ENCODE measurements at regions not wholly inside any gene's neighbourhood (a gene's known extent, or its start where the extent isn't known, plus 50 kb on each side); places are given as distances from the start of the nearest gene placed in this dataset.

- H3K27ac ChIP-seq, result no peak overlapping the region
- no peak for TF ChIP-seq CTCF (conservative IDR thresholded peaks at IDR 0.05)
These were observed 269.5 kb downstream of the CNTN3 start for GRCh38 chr3:74344865-74345440.

- TF ChIP-seq CTCF (conservative IDR thresholded peaks at IDR 0.05), result no peak
- peak overlapping the region; percentile 31 for H3K27ac ChIP-seq
These were observed 271.1 kb downstream of the CNTN3 start for GRCh38 chr3:74343391-74343790.

- H3K27ac ChIP-seq, result no peak overlapping the region
- no peak for TF ChIP-seq CTCF (conservative IDR thresholded peaks at IDR 0.05)
These were observed 275.5 kb downstream of the CNTN3 start for GRCh38 chr3:74338998-74339397.

GRCh38 chr3:74332165-74332564, 282.3 kb downstream of the CNTN3 start:
- H3K27ac ChIP-seq, result no peak overlapping the region
- no peak for TF ChIP-seq CTCF (conservative IDR thresholded peaks at IDR 0.05)

GRCh38 chr3:74331711-74332110, 282.7 kb downstream of the CNTN3 start:
- no peak for TF ChIP-seq CTCF (conservative IDR thresholded peaks at IDR 0.05)
- no peak overlapping the region for H3K27ac ChIP-seq

- no peak overlapping the region for H3K27ac ChIP-seq
- no peak for TF ChIP-seq CTCF (conservative IDR thresholded peaks at IDR 0.05)
These were observed 285.4 kb downstream of the CNTN3 start for GRCh38 chr3:74329096-74329495.

- TF ChIP-seq CTCF (conservative IDR thresholded peaks at IDR 0.05), result no peak
- no peak overlapping the region for H3K27ac ChIP-seq
These were observed 286.0 kb downstream of the CNTN3 start for GRCh38 chr3:74328435-74328834.
